Dermis blood vessel endothelial cell (primary cell): ENCODE measurements at regions not wholly inside any gene's neighbourhood (a gene's known extent, or its start where the extent isn't known, plus 50 kb on each side); places are given as distances from the start of the nearest gene placed in this dataset.
"Not testable (repeated sequence)": the region's sequence is repeated elsewhere in the genome, so short reads cannot be mapped to it uniquely, and the experiment has no call there.

Experiments
- DNase-seq: peaks from one replicate; pipeline ENCODE4 v3.0.0; 2010

GRCh38 chr18:26649193-26649543 lies 100.8 kb upstream of the KCTD1 start:
- no peak for DNase-seq

- no peak for DNase-seq
These were observed 100.3 kb upstream of the KCTD1 start for GRCh38 chr18:26648509-26649192.

- no peak for DNase-seq
These were observed 98.5 kb upstream of the KCTD1 start for GRCh38 chr18:26646901-26647300.

GRCh38 chr18:26642440-26643348 lies 94.3 kb upstream of the KCTD1 start:
- DNase-seq: no peak

- DNase-seq: no peak
These were observed 92.2 kb upstream of the KCTD1 start for GRCh38 chr18:26640541-26640940.

GRCh38 chr18:26639149-26639548 lies 90.8 kb upstream of the KCTD1 start:
- DNase-seq: no peak

GRCh38 chr18:26637983-26638382 lies 89.6 kb upstream of the KCTD1 start:
- DNase-seq: no peak

GRCh38 chr18:26637324-26637723 lies 89.0 kb upstream of the KCTD1 start:
- no peak for DNase-seq

- DNase-seq: no peak
These were observed 87.1 kb upstream of the KCTD1 start for GRCh38 chr18:26635466-26635865.

GRCh38 chr18:26634631-26635030 lies 86.3 kb upstream of the KCTD1 start:
- no peak for DNase-seq

GRCh38 chr18:26631135-26631534 lies 82.8 kb upstream of the KCTD1 start:
- no peak for DNase-seq

- no peak for DNase-seq
These were observed 82.2 kb upstream of the KCTD1 start for GRCh38 chr18:26630596-26630995.

GRCh38 chr18:26628017-26628416 lies 79.7 kb upstream of the KCTD1 start:
- DNase-seq: no peak

- no peak for DNase-seq
These were observed 76.1 kb upstream of the KCTD1 start for GRCh38 chr18:26624443-26624842.

- DNase-seq: not testable (repeated sequence)
These were observed 75.0 kb upstream of the KCTD1 start for GRCh38 chr18:26623314-26623713.

GRCh38 chr18:26621161-26622026 lies 73.0 kb upstream of the KCTD1 start:
- peak; percentile 47 for DNase-seq

- DNase-seq: no peak
These were observed 71.0 kb upstream of the KCTD1 start for GRCh38 chr18:26619350-26619749.

- DNase-seq: no peak
These were observed 69.8 kb upstream of the KCTD1 start for GRCh38 chr18:26618135-26618534.

GRCh38 chr18:26617151-26617554 lies 68.8 kb upstream of the KCTD1 start:
- no peak for DNase-seq

GRCh38 chr18:26614374-26614773 lies 66.0 kb upstream of the KCTD1 start:
- no peak for DNase-seq
